Cardiac fibroblast (primary cell): ENCODE measurements at regions not wholly inside any gene's neighbourhood (a gene's known extent, or its start where the extent isn't known, plus 50 kb on each side); places are given as distances from the start of the nearest gene placed in this dataset.

ENCODE experiments used
- DNase-seq, 2 donors: peaks; one replicate each; pipeline versions ENCODE4 v3.0.0 to v3.0.0-alpha.2; 2010; ENCODE audit warnings: low read depth in 2 of 2
- H3K4me3 ChIP-seq, 2 donors: replicated peaks in 1 of 2; 1 replicate in 1 of 2; 2 replicates in 1 of 2; pipeline ENCODE4 v1.5.1; 2011; ENCODE audit warnings: low read depth in 2 of 2, low read length in 2 of 2, mild to moderate bottlenecking in 2 of 2, moderate library complexity in 1 of 2
- CTCF ChIP-seq: IDR thresholded peaks from one replicate; pipeline ENCODE4 v1.5.1; 2011; ENCODE audit warnings: low read depth, mild to moderate bottlenecking, low read length, inconsistent platforms

- no peak overlapping the region for H3K4me3 ChIP-seq
- TF ChIP-seq CTCF, result no peak
- no peak for DNase-seq
Measured at GRCh38 chr1:55385402-55386018, 170.3 kb upstream of the USP24 start.

GRCh38 chr1:55384637-55385036 is 169.5 kb upstream of the USP24 start:
- no peak for TF ChIP-seq CTCF
- no peak for DNase-seq
- H3K4me3 ChIP-seq, result no peak overlapping the region

- DNase-seq, result no peak
Measured at GRCh38 chr1:55382806-55383305, 167.7 kb upstream of the USP24 start.

GRCh38 chr1:55381983-55382382 is 166.8 kb upstream of the USP24 start:
- H3K4me3 ChIP-seq, result no peak overlapping the region
- no peak for DNase-seq
- no peak for TF ChIP-seq CTCF

More at GRCh38 chr1:55382806-55383305, 167.7 kb upstream of the USP24 start:
- no peak overlapping the region for H3K4me3 ChIP-seq
- TF ChIP-seq CTCF, result no peak

GRCh38 chr1:55381491-55381890 is 166.3 kb upstream of the USP24 start:
- no peak for DNase-seq
- H3K4me3 ChIP-seq, result no peak overlapping the region
- no peak for TF ChIP-seq CTCF

GRCh38 chr1:55380355-55380970 is 165.3 kb upstream of the USP24 start:
- DNase-seq, result no peak
- no peak overlapping the region for H3K4me3 ChIP-seq
- TF ChIP-seq CTCF, result no peak
